ENCODE measurements at regions not wholly inside any gene's neighbourhood (a gene's known extent, or its start where the extent isn't known, plus 50 kb on each side); places are given as distances from the start of the nearest gene placed in this dataset.

- TF ChIP-seq POLR2A (IDR thresholded peaks at IDR 0.05; ENCODE audit: low read depth, low read length): no peak
- TF ChIP-seq POLR2AphosphoS5 (IDR thresholded peaks at IDR 0.05; ENCODE audit: low read depth, low read length): no peak
Observed at GRCh38 chr15:35170207-35170606, 85.1 kb upstream of the NANOGP8 start.

Data from GM12892 (cell line).